DND-41 (cell line): ENCODE measurements at regions not wholly inside any gene's neighbourhood (a gene's known extent, or its start where the extent isn't known, plus 50 kb on each side); places are given as distances from the start of the nearest gene placed in this dataset.
"Not testable (repeated sequence)": the region's sequence is repeated elsewhere in the genome, so short reads cannot be mapped to it uniquely, and the experiment has no call there.

Source experiments
- ATAC-seq: fragments of 200-7000 bp; cut with Tn5 transposase; 3 replicates; pipeline ENCODE4 v1.9.1; 2021; ENCODE audit warnings: low read depth; ENCODE audit not compliant: insufficient read depth
- DNase-seq: peaks from one replicate; pipeline ENCODE4 v3.0.0-alpha.2; 2020
- H2AFZ ChIP-seq: 2 replicates; pipeline ENCODE4 v1.6.0; 2012; ENCODE audit warnings: low read depth, low read length
- H3K27ac ChIP-seq: 2 replicates; pipeline ENCODE4 v1.5.1; 2012; ENCODE audit warnings: low read length, inconsistent platforms
- H3K27me3 ChIP-seq: fragments of 200-600 bp; sonication (generic); 2 replicates; pipeline ENCODE4 v1.6.0; 2012; ENCODE audit warnings: low read length, mild to moderate bottlenecking, inconsistent platforms; ENCODE audit not compliant: insufficient read depth, poor library complexity
- H3K36me3 ChIP-seq: 2 replicates; pipeline ENCODE4 v1.5.1; 2012; ENCODE audit warnings: low read length, inconsistent platforms; ENCODE audit not compliant: insufficient read depth
- H3K4me1 ChIP-seq: 2 replicates; pipeline ENCODE4 v1.5.1; 2012; ENCODE audit warnings: mild to moderate bottlenecking, low read length; ENCODE audit not compliant: insufficient read depth
- H3K4me2 ChIP-seq: 2 replicates; pipeline ENCODE4 v1.6.0; 2012; ENCODE audit warnings: mild to moderate bottlenecking, moderate library complexity, low read length, inconsistent platforms; ENCODE audit not compliant: insufficient read depth
- H3K4me3 ChIP-seq, 2 experiments: fragments of 200-600 bp in 1 of 2; shearing (Covaris generic) in 1 of 2; 2 replicates each; pipeline ENCODE4 v1.5.1; 2012 to 2016; ENCODE audit warnings: inconsistent platforms in 2 of 2, low read length in 2 of 2, mild to moderate bottlenecking in 2 of 2, low read depth in 1 of 2, moderate library complexity in 1 of 2
- H3K79me2 ChIP-seq: 2 replicates; pipeline ENCODE4 v1.6.0; 2012; ENCODE audit warnings: low read length, inconsistent platforms; ENCODE audit not compliant: insufficient read depth
- H3K9ac ChIP-seq: 2 replicates; pipeline ENCODE4 v1.6.0; 2012; ENCODE audit warnings: low read depth, mild to moderate bottlenecking, inconsistent platforms, low read length, moderate library complexity
- H3K9me3 ChIP-seq: 2 replicates; pipeline ENCODE4 v1.5.1; 2012; ENCODE audit warnings: low read length, moderate library complexity, mild to moderate bottlenecking, inconsistent platforms; ENCODE audit not compliant: insufficient read depth, severe bottlenecking
- H4K20me1 ChIP-seq: 2 replicates; pipeline ENCODE4 v1.6.0; 2012; ENCODE audit warnings: low read length; ENCODE audit not compliant: insufficient read depth
- CTCF ChIP-seq: IDR thresholded peaks from 2 replicates; pipeline ENCODE4 v1.5.1; 2012; ENCODE audit warnings: borderline replicate concordance, low read length, moderate library complexity, mild to moderate bottlenecking; ENCODE audit not compliant: poor library complexity, severe bottlenecking; ENCODE audit errors: extremely low read depth
- EZH2 ChIP-seq: IDR thresholded peaks from 3 replicates; pipeline ENCODE4 v1.6.1; 2012; ENCODE audit warnings: borderline replicate concordance, low read depth, mild to moderate bottlenecking, moderate library complexity, low read length, inconsistent platforms; ENCODE audit not compliant: severe bottlenecking

- ATAC-seq (no peak), DNase-seq (no peak)
- Histone ChIP-seq H3K4me2 (no peak overlapping the region), H3K4me3 (no peak overlapping the region), H2AFZ (no peak overlapping the region), H3K27me3 (peaks cover 9% of the 10 kb centered on the region), H3K9me3 (no peaks in the 10 kb centered on the region), H3K4me1 (no peaks in the 10 kb centered on the region), H3K27ac (no peak overlapping the region), H3K9ac (no peak overlapping the region), H3K79me2 (no peaks in the 10 kb centered on the region), H4K20me1 (no peaks in the 10 kb centered on the region), H3K36me3 (no peaks in the 10 kb centered on the region)
- TF ChIP-seq CTCF = no peak
- no peak for TF ChIP-seq EZH2
Measured at GRCh38 chr11:134967746-134968145, 555.7 kb upstream of the B3GAT1 start.

GRCh38 chr11:134961386-134961785, 549.3 kb upstream of the B3GAT1 start:
- H3K4me2 ChIP-seq, H3K27ac ChIP-seq, H3K36me3 ChIP-seq, H4K20me1 ChIP-seq, H3K27me3 ChIP-seq, H3K9ac ChIP-seq, ATAC-seq, H3K4me3 ChIP-seq, H2AFZ ChIP-seq, H3K4me1 ChIP-seq, H3K79me2 ChIP-seq, DNase-seq, H3K9me3 ChIP-seq: not testable (repeated sequence)

- Histone ChIP-seq H3K9me3 (no peaks in the 10 kb centered on the region), H3K4me3 (no peak overlapping the region), H3K9ac (no peak overlapping the region), H3K4me1 (no peaks in the 10 kb centered on the region), H4K20me1 (no peaks in the 10 kb centered on the region), H3K79me2 (no peaks in the 10 kb centered on the region), H2AFZ (no peak overlapping the region), H3K4me2 (no peak overlapping the region), H3K36me3 (no peaks in the 10 kb centered on the region), H3K27ac (no peak overlapping the region), H3K27me3 (peaks cover 12% of the 10 kb centered on the region)
- no peak for TF ChIP-seq CTCF
- no peak for TF ChIP-seq EZH2
- DNase-seq = no peak
- no peak for ATAC-seq
Measured at GRCh38 chr11:134958870-134959269, 546.8 kb upstream of the B3GAT1 start.

- peaks cover 12% of the 10 kb centered on the region for H3K27me3 ChIP-seq
Measured at GRCh38 chr11:134958336-134958640, 546.2 kb upstream of the B3GAT1 start.

More at GRCh38 chr11:134958336-134958640, 546.2 kb upstream of the B3GAT1 start:
- H3K9ac ChIP-seq = no peak overlapping the region
- H4K20me1 ChIP-seq = no peaks in the 10 kb centered on the region
- no peak overlapping the region for H2AFZ ChIP-seq
- H3K4me2 ChIP-seq = no peak overlapping the region
- no peaks in the 10 kb centered on the region for H3K79me2 ChIP-seq
- H3K9me3 ChIP-seq = no peaks in the 10 kb centered on the region
- no peak for ATAC-seq
- no peaks in the 10 kb centered on the region for H3K4me1 ChIP-seq
- TF ChIP-seq EZH2 = no peak
- TF ChIP-seq CTCF = no peak
- no peak overlapping the region for H3K27ac ChIP-seq
- no peak for DNase-seq
- H3K4me3 ChIP-seq = no peak overlapping the region
- H3K36me3 ChIP-seq = no peaks in the 10 kb centered on the region
